Sigmoid colon (tissue), 4 donors: ENCODE measurements at regions not wholly inside any gene's neighbourhood (a gene's known extent, or its start where the extent isn't known, plus 50 kb on each side); places are given as distances from the start of the nearest gene placed in this dataset.

Experiments
- CTCF ChIP-seq, 4 experiments: fragments of 450-650 bp in 3 of 4; fragments of 200-600 bp in 1 of 4; IDR thresholded peaks; one replicate each; pipeline ENCODE4 v1.5.1; 2016 to 2019; ENCODE audit warnings: antibody characterized with exemption in 4 of 4, mild to moderate bottlenecking in 3 of 4, moderate library complexity in 2 of 4
- EP300 ChIP-seq, 4 donors: sonication (generic); formaldehyde crosslinking; IDR thresholded peaks; one replicate each; pipeline ENCODE4 v1.6.1; 2017; ENCODE audit warnings: antibody characterized with exemption in 4 of 4
- POLR2A ChIP-seq, 2 donors: fragments of 450-650 bp; IDR thresholded peaks; one replicate each; pipeline ENCODE4 v1.6.1; 2016; ENCODE audit warnings: antibody characterized with exemption in 2 of 2, mild to moderate bottlenecking in 2 of 2, moderate library complexity in 2 of 2
- POLR2AphosphoS5 ChIP-seq, 4 donors: sonication (generic); formaldehyde crosslinking; IDR thresholded peaks; one replicate each; pipeline ENCODE4 v1.6.1; 2017; ENCODE audit warnings: antibody characterized with exemption in 4 of 4

GRCh38 chr14:97453991-97454390, 656.8 kb downstream of the VRK1 start:
- TF ChIP-seq CTCF (IDR thresholded peaks at IDR 0.05) (no peak), POLR2A (IDR thresholded peaks at IDR 0.05) (no peak), EP300 (IDR thresholded peaks at IDR 0.05) (no peak), POLR2AphosphoS5 (IDR thresholded peaks at IDR 0.05) (no peak)
